ENCODE measurements at regions not wholly inside any gene's neighbourhood (a gene's known extent, or its start where the extent isn't known, plus 50 kb on each side); places are given as distances from the start of the nearest gene placed in this dataset.

DNA sequence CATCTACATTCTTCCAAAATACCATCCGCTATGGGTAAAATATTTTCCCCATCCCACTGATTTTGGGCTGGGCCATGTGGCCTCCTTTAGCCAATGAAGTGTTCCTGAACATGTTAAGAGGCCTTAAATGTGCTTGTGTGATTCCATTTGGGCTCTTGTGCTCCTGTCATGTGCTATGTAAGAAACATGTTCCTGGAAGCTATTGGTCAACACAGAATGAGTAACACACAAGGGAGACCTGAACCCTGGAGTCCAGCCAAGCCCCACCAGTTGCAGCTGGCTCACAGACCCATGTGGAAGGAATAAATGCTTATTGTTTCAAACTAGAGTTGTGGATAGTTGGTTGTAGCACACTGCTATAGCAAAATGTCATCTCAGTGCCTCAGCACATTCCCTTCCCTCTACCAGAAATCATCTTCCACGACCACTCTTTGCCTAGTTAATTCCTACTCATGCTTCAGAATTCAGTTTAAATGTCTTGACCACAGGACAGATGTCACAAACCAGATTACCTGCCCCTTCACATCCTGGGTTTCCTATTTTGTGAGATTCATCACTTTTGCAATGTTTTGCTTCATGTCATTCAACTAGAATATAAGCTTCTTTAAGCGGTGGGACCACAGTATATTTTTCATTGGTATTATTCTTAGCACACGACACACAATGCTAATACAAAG lies 217.3 kb upstream of the EEA1 start:
- H3K27me3 ChIP-seq (ENCODE audit: insufficient read depth): no peaks in the 10 kb centered on the region
- H3K4me2 ChIP-seq: no peak overlapping the region
- no peaks in the 10 kb centered on the region for H3F3A ChIP-seq (replicated peaks; ENCODE audit: low read depth)
- no peaks in the 10 kb centered on the region for H3K36me3 ChIP-seq (ENCODE audit: insufficient read depth)
- no peak overlapping the region for H3K27ac Mint-ChIP-seq
- ATAC-seq (no peak), DNase-seq (ENCODE audit: low spot score) (no peak)
- H3K4me3 Mint-ChIP-seq: no peak overlapping the region
- H3K4me1 ChIP-seq (ENCODE audit: insufficient read depth): no peaks in the 10 kb centered on the region
- no peaks in the 10 kb centered on the region for H4K20me1 ChIP-seq (replicated peaks; ENCODE audit: insufficient read depth)
- no peaks in the 10 kb centered on the region for H3K9me3 Mint-ChIP-seq
- H3K9me2 ChIP-seq (ENCODE audit: insufficient read depth): no peaks in the 10 kb centered on the region; the same call in 1 of the 2 replicates
- H3K27ac ChIP-seq (ENCODE audit: low read depth): no peak overlapping the region
- H3K36me3 Mint-ChIP-seq (ENCODE audit: low read depth): no peaks in the 10 kb centered on the region
- no peaks in the 10 kb centered on the region for H3K4me1 Mint-ChIP-seq
- TF ChIP-seq NANOG (IDR thresholded peaks at IDR 0.05; ENCODE audit: borderline replicate concordance) (no peak), JUNB (IDR thresholded peaks at IDR 0.05; ENCODE audit: unreplicated experiment) (no peak), EZH2 (IDR thresholded peaks at IDR 0.05; ENCODE audit: low read depth, unreplicated experiment) (no peak), ZNF331 (CRISPR knock-in tag; IDR thresholded peaks at IDR 0.05; ENCODE audit: low read depth) (no peak), EZH2phosphoT487 (IDR thresholded peaks at IDR 0.05; ENCODE audit: unreplicated experiment) (no peak), ZNF114 (CRISPR knock-in tag; IDR thresholded peaks at IDR 0.05) (no peak), POLR2AphosphoS5 (IDR thresholded peaks at IDR 0.05; ENCODE audit: low read depth) (no peak)
- TF ChIP-seq, protein P1, sequence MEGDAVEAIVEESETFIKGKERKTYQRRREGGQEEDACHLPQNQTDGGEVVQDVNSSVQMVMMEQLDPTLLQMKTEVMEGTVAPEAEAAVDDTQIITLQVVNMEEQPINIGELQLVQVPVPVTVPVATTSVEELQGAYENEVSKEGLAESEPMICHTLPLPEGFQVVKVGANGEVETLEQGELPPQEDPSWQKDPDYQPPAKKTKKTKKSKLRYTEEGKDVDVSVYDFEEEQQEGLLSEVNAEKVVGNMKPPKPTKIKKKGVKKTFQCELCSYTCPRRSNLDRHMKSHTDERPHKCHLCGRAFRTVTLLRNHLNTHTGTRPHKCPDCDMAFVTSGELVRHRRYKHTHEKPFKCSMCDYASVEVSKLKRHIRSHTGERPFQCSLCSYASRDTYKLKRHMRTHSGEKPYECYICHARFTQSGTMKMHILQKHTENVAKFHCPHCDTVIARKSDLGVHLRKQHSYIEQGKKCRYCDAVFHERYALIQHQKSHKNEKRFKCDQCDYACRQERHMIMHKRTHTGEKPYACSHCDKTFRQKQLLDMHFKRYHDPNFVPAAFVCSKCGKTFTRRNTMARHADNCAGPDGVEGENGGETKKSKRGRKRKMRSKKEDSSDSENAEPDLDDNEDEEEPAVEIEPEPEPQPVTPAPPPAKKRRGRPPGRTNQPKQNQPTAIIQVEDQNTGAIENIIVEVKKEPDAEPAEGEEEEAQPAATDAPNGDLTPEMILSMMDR (conservative IDR thresholded peaks at IDR 0.05; ENCODE audit: low read depth in 2 of 2): no peak
- TF ChIP-seq, protein P2, sequence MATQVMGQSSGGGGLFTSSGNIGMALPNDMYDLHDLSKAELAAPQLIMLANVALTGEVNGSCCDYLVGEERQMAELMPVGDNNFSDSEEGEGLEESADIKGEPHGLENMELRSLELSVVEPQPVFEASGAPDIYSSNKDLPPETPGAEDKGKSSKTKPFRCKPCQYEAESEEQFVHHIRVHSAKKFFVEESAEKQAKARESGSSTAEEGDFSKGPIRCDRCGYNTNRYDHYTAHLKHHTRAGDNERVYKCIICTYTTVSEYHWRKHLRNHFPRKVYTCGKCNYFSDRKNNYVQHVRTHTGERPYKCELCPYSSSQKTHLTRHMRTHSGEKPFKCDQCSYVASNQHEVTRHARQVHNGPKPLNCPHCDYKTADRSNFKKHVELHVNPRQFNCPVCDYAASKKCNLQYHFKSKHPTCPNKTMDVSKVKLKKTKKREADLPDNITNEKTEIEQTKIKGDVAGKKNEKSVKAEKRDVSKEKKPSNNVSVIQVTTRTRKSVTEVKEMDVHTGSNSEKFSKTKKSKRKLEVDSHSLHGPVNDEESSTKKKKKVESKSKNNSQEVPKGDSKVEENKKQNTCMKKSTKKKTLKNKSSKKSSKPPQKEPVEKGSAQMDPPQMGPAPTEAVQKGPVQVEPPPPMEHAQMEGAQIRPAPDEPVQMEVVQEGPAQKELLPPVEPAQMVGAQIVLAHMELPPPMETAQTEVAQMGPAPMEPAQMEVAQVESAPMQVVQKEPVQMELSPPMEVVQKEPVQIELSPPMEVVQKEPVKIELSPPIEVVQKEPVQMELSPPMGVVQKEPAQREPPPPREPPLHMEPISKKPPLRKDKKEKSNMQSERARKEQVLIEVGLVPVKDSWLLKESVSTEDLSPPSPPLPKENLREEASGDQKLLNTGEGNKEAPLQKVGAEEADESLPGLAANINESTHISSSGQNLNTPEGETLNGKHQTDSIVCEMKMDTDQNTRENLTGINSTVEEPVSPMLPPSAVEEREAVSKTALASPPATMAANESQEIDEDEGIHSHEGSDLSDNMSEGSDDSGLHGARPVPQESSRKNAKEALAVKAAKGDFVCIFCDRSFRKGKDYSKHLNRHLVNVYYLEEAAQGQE (IDR thresholded peaks at IDR 0.05; ENCODE audit: unreplicated experiment): no peak
- H3K4me3 ChIP-seq: no peak overlapping the region
- no peaks in the 10 kb centered on the region for H3K79me2 ChIP-seq (replicated peaks; ENCODE audit: insufficient read depth)
- H2AFZ ChIP-seq: no peak overlapping the region
- peaks cover 2% of the 10 kb centered on the region for H3K27me3 Mint-ChIP-seq (ENCODE audit: insufficient read depth, low read depth, poor library complexity)

DNA sequence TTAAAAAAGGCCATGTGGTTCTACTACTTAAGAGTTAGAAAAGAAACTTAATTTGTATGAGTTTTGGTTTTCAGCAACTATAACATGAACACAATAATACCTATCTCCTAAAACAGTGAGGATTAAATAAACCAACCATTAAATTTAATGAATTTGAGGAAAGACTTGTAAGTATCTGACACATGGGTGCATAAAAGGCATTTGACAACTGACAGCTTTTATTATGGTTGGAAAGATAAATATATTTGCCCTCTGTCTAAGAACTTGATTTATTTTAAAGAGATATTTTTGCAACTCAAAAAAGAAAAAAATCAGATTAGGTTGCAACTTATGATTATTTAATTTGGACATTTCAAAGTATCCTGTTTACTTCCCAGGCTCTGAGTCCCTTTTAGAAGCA lies 217.9 kb upstream of the EEA1 start:
- H3K4me1 Mint-ChIP-seq: no peaks in the 10 kb centered on the region
- H3K9me3 Mint-ChIP-seq: no peaks in the 10 kb centered on the region
- H4K20me1 ChIP-seq (replicated peaks; ENCODE audit: insufficient read depth): no peaks in the 10 kb centered on the region
- H3K27me3 Mint-ChIP-seq (ENCODE audit: insufficient read depth, low read depth, poor library complexity): peaks cover 2% of the 10 kb centered on the region
- H3K36me3 ChIP-seq (ENCODE audit: insufficient read depth): no peaks in the 10 kb centered on the region
- H3F3A ChIP-seq (replicated peaks; ENCODE audit: low read depth): no peaks in the 10 kb centered on the region
- no peaks in the 10 kb centered on the region for H3K27me3 ChIP-seq (ENCODE audit: insufficient read depth)
- H3K4me3 Mint-ChIP-seq: no peak overlapping the region
- H3K79me2 ChIP-seq (replicated peaks; ENCODE audit: insufficient read depth): no peaks in the 10 kb centered on the region
- peaks cover 3% of the 10 kb centered on the region; the same call in 1 of the 2 replicates for H3K9me2 ChIP-seq (ENCODE audit: insufficient read depth)
- H3K4me1 ChIP-seq (ENCODE audit: insufficient read depth): no peaks in the 10 kb centered on the region
- no peak overlapping the region for H3K27ac Mint-ChIP-seq
- no peak for ATAC-seq
- no peak overlapping the region for H3K27ac ChIP-seq (ENCODE audit: low read depth)
- no peak overlapping the region for H3K4me2 ChIP-seq
- H3K36me3 Mint-ChIP-seq (ENCODE audit: low read depth): no peaks in the 10 kb centered on the region
- no peak for DNase-seq (ENCODE audit: low spot score)
- no peak overlapping the region for H3K4me3 ChIP-seq
- no peak overlapping the region for H2AFZ ChIP-seq
- no peak for TF ChIP-seq POLR2AphosphoS5 (IDR thresholded peaks at IDR 0.05; ENCODE audit: low read depth)
- TF ChIP-seq, protein P2 (IDR thresholded peaks at IDR 0.05; ENCODE audit: unreplicated experiment): no peak
- TF ChIP-seq, protein P3, sequence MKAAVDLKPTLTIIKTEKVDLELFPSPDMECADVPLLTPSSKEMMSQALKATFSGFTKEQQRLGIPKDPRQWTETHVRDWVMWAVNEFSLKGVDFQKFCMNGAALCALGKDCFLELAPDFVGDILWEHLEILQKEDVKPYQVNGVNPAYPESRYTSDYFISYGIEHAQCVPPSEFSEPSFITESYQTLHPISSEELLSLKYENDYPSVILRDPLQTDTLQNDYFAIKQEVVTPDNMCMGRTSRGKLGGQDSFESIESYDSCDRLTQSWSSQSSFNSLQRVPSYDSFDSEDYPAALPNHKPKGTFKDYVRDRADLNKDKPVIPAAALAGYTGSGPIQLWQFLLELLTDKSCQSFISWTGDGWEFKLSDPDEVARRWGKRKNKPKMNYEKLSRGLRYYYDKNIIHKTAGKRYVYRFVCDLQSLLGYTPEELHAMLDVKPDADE (IDR thresholded peaks at IDR 0.05): no peak
- no peak for TF ChIP-seq CREB1 (CRISPR knock-in tag; IDR thresholded peaks at IDR 0.05; ENCODE audit: low read depth)
- no peak for TF ChIP-seq ZNF331 (CRISPR knock-in tag; IDR thresholded peaks at IDR 0.05; ENCODE audit: low read depth)
